ENCODE measurements at regions not wholly inside any gene's neighbourhood (a gene's known extent, or its start where the extent isn't known, plus 50 kb on each side); places are given as distances from the start of the nearest gene placed in this dataset.

DNA sequence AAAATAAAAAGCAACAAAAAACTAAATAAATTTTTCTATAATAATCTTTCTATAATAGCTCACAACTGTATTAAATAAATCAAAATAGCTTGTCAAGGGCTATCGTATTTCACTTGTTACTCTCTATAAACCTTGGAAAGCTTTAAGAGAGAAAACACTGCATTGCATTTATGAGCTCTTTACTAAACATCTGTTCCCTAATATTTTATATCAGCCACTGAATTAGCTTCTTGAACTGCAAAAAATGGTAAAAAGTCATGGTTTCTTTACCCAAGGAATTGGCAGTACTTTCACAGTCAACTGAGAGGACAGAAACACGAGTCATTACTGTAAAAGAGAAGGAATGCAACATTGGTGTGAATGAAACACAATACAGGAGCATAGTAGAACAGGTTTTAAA is 671.2 kb downstream of the PCDH18 start:
- Histone ChIP-seq H3F3A (ENCODE audit: control insufficient read depth, insufficient read depth) (no peaks in the 10 kb centered on the region), H3K4me1 (ENCODE audit: control insufficient read depth, low read length) (no peaks in the 10 kb centered on the region), H3K36me3 (ENCODE audit: control insufficient read depth, low read length) (no peaks in the 10 kb centered on the region), H3K9me2 (replicated peaks; ENCODE audit: control insufficient read depth, low read length) (no peaks in the 10 kb centered on the region), H3K9me3 (ENCODE audit: control insufficient read depth, insufficient read depth, low read length) (no peaks in the 10 kb centered on the region), H3K79me2 (ENCODE audit: control insufficient read depth, low read length) (no peaks in the 10 kb centered on the region), H4K20me1 (ENCODE audit: control insufficient read depth, insufficient read depth, low read depth, low read length) (no peaks in the 10 kb centered on the region), H3K27ac (ENCODE audit: low read depth, low read length) (no peak overlapping the region), H3K4me3 (ENCODE audit: low read length) (no peak overlapping the region), H3K27me3 (ENCODE audit: control insufficient read depth, low read length) (no peaks in the 10 kb centered on the region), H3K4me2 (ENCODE audit: low read length) (no peak overlapping the region)
- TF ChIP-seq, protein P1, sequence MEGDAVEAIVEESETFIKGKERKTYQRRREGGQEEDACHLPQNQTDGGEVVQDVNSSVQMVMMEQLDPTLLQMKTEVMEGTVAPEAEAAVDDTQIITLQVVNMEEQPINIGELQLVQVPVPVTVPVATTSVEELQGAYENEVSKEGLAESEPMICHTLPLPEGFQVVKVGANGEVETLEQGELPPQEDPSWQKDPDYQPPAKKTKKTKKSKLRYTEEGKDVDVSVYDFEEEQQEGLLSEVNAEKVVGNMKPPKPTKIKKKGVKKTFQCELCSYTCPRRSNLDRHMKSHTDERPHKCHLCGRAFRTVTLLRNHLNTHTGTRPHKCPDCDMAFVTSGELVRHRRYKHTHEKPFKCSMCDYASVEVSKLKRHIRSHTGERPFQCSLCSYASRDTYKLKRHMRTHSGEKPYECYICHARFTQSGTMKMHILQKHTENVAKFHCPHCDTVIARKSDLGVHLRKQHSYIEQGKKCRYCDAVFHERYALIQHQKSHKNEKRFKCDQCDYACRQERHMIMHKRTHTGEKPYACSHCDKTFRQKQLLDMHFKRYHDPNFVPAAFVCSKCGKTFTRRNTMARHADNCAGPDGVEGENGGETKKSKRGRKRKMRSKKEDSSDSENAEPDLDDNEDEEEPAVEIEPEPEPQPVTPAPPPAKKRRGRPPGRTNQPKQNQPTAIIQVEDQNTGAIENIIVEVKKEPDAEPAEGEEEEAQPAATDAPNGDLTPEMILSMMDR (IDR thresholded peaks at IDR 0.05; ENCODE audit: low read depth, low read length, poor library complexity, severe bottlenecking), result no peak
- no peak for TF ChIP-seq EZH2phosphoT487 (IDR thresholded peaks at IDR 0.05; ENCODE audit: borderline replicate concordance, low read length)

GRCh38 chr4:136858903-136859302 is 673.4 kb downstream of the PCDH18 start:
- no peak for TF ChIP-seq EZH2phosphoT487 (IDR thresholded peaks at IDR 0.05; ENCODE audit: borderline replicate concordance, low read length)
- TF ChIP-seq, protein P1 (IDR thresholded peaks at IDR 0.05; ENCODE audit: low read depth, low read length, poor library complexity, severe bottlenecking), result no peak
- H3K36me3 ChIP-seq (ENCODE audit: control insufficient read depth, low read length), result no peaks in the 10 kb centered on the region
- H3K4me1 ChIP-seq (ENCODE audit: control insufficient read depth, low read length), result no peaks in the 10 kb centered on the region
- H3K9me2 ChIP-seq (replicated peaks; ENCODE audit: control insufficient read depth, low read length), result no peaks in the 10 kb centered on the region
- no peaks in the 10 kb centered on the region for H3F3A ChIP-seq (ENCODE audit: control insufficient read depth, insufficient read depth)
- no peak overlapping the region for H3K4me3 ChIP-seq (ENCODE audit: low read length)
- H3K9me3 ChIP-seq (ENCODE audit: control insufficient read depth, insufficient read depth, low read length), result no peaks in the 10 kb centered on the region
- no peak overlapping the region for H3K4me2 ChIP-seq (ENCODE audit: low read length)
- H4K20me1 ChIP-seq (ENCODE audit: control insufficient read depth, insufficient read depth, low read depth, low read length), result no peaks in the 10 kb centered on the region
- no peaks in the 10 kb centered on the region for H3K27me3 ChIP-seq (ENCODE audit: control insufficient read depth, low read length)
- no peaks in the 10 kb centered on the region for H3K79me2 ChIP-seq (ENCODE audit: control insufficient read depth, low read length)
- H3K27ac ChIP-seq (ENCODE audit: low read depth, low read length), result no peak overlapping the region

DNA sequence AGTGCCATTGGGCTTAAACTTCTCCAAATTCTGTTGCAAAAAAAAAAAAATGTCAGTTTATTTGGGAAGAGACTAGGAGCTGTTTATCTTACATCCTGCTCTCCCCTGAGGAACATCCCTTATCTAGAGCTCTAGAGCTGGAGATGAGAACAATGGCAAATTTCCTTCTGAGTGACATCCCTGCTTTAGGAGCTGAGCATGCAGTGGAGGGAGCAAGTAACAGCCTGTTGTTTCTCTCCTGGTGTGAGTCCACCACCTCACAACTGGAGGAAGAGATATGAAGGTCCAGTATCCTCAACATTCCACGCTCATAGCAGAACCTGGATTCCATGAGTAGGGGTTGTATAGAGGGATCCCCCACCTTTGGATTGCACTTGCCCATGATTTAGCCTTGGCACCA is 676.4 kb downstream of the PCDH18 start:
- H3F3A ChIP-seq (ENCODE audit: control insufficient read depth, insufficient read depth), result no peaks in the 10 kb centered on the region
- H3K4me3 ChIP-seq (ENCODE audit: low read length), result no peak overlapping the region
- H3K4me2 ChIP-seq (ENCODE audit: low read length), result no peak overlapping the region
- no peaks in the 10 kb centered on the region for H3K4me1 ChIP-seq (ENCODE audit: control insufficient read depth, low read length)
- no peaks in the 10 kb centered on the region for H3K27me3 ChIP-seq (ENCODE audit: control insufficient read depth, low read length)
- no peaks in the 10 kb centered on the region for H3K79me2 ChIP-seq (ENCODE audit: control insufficient read depth, low read length)
- H3K36me3 ChIP-seq (ENCODE audit: control insufficient read depth, low read length), result no peaks in the 10 kb centered on the region
- no peaks in the 10 kb centered on the region for H3K9me3 ChIP-seq (ENCODE audit: control insufficient read depth, insufficient read depth, low read length)
- H3K9me2 ChIP-seq (replicated peaks; ENCODE audit: control insufficient read depth, low read length), result no peaks in the 10 kb centered on the region
- H3K27ac ChIP-seq (ENCODE audit: low read depth, low read length), result no peak overlapping the region
- no peak for TF ChIP-seq EZH2phosphoT487 (IDR thresholded peaks at IDR 0.05; ENCODE audit: borderline replicate concordance, low read length)
- TF ChIP-seq, protein P1 (IDR thresholded peaks at IDR 0.05; ENCODE audit: low read depth, low read length, poor library complexity, severe bottlenecking), result no peak
- no peaks in the 10 kb centered on the region for H4K20me1 ChIP-seq (ENCODE audit: control insufficient read depth, insufficient read depth, low read depth, low read length)

DNA sequence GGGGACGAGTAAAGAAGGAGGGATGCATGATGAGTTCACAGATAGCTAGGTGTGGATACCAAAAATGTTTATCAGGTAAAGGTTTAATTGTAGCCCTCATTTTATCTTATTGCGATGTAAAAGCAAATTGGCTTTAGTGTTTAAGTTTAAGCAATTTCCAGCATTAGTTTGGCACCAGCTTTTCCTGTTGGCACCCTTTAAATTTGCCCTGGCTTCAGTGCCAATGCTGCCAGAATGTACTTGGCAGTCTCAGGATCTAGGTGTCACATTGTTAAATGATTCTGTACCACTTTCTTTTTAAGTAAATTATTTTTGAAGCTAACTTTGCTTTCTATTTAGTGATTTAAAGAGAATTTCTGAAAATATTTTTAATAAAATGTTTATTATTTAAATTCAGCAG is 681.8 kb downstream of the PCDH18 start:
- Histone ChIP-seq H3K9me3 (ENCODE audit: control insufficient read depth, insufficient read depth, low read length) (no peaks in the 10 kb centered on the region), H3K27ac (ENCODE audit: low read depth, low read length) (no peak overlapping the region), H4K20me1 (ENCODE audit: control insufficient read depth, insufficient read depth, low read depth, low read length) (no peaks in the 10 kb centered on the region), H3K27me3 (ENCODE audit: control insufficient read depth, low read length) (no peaks in the 10 kb centered on the region), H3F3A (ENCODE audit: control insufficient read depth, insufficient read depth) (no peaks in the 10 kb centered on the region), H3K4me2 (ENCODE audit: low read length) (no peak overlapping the region), H3K36me3 (ENCODE audit: control insufficient read depth, low read length) (no peaks in the 10 kb centered on the region), H3K4me1 (ENCODE audit: control insufficient read depth, low read length) (no peaks in the 10 kb centered on the region), H3K9me2 (replicated peaks; ENCODE audit: control insufficient read depth, low read length) (no peaks in the 10 kb centered on the region), H3K79me2 (ENCODE audit: control insufficient read depth, low read length) (no peaks in the 10 kb centered on the region), H3K4me3 (ENCODE audit: low read length) (no peak overlapping the region)
- TF ChIP-seq, protein P1 (IDR thresholded peaks at IDR 0.05; ENCODE audit: low read depth, low read length, poor library complexity, severe bottlenecking), result no peak
- no peak for TF ChIP-seq EZH2phosphoT487 (IDR thresholded peaks at IDR 0.05; ENCODE audit: borderline replicate concordance, low read length)
